ENCODE measurements at regions not wholly inside any gene's neighbourhood (a gene's known extent, or its start where the extent isn't known, plus 50 kb on each side); places are given as distances from the start of the nearest gene placed in this dataset.
A peak's percentile ranks its signal among the peaks of the same experiment; 100 is the strongest.

GRCh38 chr16:85399583-85400284 is 213.4 kb upstream of the GSE1 start:
- no peaks in the 10 kb centered on the region for H3K36me3 ChIP-seq
- H3K27me3 ChIP-seq = no peaks in the 10 kb centered on the region
- DNase-seq (peak in 3 of 5 donors; percentile 6 to 52 (median 15)), ATAC-seq (no peak)
- H3K27ac ChIP-seq = no peak overlapping the region
- H3K9me3 ChIP-seq = no peaks in the 10 kb centered on the region
- TF ChIP-seq POLR2A (IDR thresholded peaks at IDR 0.05) (no peak), CTCF (IDR thresholded peaks at IDR 0.05) (no peak)
- peaks cover 8 to 34% (median 26%) of the 10 kb centered on the region in 12 donors for H3K4me1 ChIP-seq
- intact Hi-C loops (cut with DNase I) = loop anchor here in 7 of 10 donors (5.0 to 10.0 kb wide), 5 partner anchors 82 to 315 kb away; partner anchors contain the start of gene GSE1 (in 2 of the 7)
- H3K4me3 ChIP-seq = no peak overlapping the region
- WGBS, 4 donors = 85 to 91% (median 89%) methylated on average over 23 of the region's 23 CpGs

DNA sequence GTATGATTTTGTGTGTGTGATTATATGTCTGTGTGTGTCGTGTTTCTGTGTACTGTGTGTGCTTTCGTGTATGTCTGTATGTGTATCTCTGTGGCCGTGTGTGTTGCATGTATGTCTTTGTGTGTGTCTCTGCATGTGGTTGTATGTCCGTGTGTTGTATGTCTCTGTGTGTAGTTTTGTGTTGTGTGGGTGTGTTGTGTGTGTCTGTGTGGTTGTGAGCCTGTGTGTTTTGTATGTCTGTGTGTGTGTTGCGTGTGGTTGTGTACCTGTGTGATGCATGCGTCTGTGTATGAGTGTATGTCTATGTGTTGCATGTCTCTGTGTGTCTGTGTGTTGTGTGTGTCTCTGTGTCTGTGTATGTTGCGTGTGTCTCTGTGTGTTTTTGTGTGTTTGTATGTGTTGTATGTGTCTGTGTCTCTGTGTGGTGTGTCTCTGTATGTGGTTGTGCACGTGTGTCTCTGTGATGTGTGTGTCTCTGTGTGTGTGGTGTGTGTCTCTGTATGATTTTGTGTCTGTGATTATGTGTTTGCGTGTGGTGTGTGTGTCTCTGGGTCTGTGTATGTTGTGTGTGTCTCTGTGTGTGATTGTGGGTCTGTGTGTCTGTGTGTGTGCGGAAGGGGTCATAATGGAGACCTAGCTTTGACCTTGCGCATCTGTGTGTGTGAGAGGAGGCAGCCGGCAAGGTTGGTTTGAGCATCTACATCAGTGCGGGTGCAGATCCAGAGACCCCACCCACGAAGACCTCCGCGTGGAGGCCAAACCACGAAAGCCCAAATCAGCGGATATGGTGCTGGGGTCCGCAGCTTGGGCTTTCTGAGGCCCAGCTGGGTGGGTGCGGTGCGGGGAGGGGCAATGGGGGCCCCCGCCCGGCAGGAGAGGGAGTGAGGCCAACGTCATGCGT is 212.6 kb upstream of the GSE1 start:
- Histone ChIP-seq H3K27me3 (no peaks in the 10 kb centered on the region), H3K4me1 (peaks cover 5 to 26% (median 18%) of the 10 kb centered on the region in 12 donors), H3K36me3 (no peaks in the 10 kb centered on the region), H3K4me3 (no peak overlapping the region), H3K27ac (no peak overlapping the region), H3K9me3 (no peaks in the 10 kb centered on the region)
- no peak for TF ChIP-seq CTCF (IDR thresholded peaks at IDR 0.05)
- TF ChIP-seq POLR2A (IDR thresholded peaks at IDR 0.05) = no peak
- DNase-seq = peak in 3 of 5 donors; percentile 6 to 38 (median 12)
- WGBS, 4 donors = 89 to 95% (median 94%) methylated on average over 24 to 25 of the region's 25 CpGs
- intact Hi-C loops (cut with DNase I) = no loop called here
- no peak for ATAC-seq

DNA sequence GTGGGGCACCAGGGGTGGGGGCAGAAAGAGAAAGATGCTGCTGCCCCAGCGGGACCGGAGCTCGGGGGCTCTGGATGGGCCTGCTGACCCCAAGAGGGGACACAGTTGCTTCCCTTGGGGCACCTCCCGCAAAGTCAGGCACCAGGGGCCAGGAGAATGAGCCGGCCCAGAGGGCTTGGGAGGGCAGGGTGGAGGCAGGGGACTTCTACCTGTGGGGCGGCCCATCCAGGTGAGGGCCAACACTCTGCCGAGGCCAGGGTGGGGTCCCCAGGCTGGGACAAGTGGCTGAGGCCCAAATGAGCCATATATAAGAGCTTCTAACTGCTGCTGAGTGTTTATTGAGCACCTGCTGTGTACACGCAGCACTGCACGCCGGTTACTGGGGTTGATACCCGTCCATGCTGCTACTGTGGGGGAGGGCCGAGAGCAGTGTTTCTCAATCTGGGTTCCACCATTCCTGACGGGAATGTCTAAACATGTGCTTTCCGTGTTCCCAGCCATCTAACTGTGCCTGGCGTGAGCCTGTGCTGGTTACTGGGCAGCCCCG is 211.7 kb upstream of the GSE1 start:
- no peak for TF ChIP-seq CTCF (IDR thresholded peaks at IDR 0.05)
- TF ChIP-seq POLR2A (IDR thresholded peaks at IDR 0.05) = no peak
- WGBS, 4 donors = 92 to 93% (median 92%) methylated on average over 11 to 16 of the region's 16 CpGs
- Histone ChIP-seq H3K36me3 (no peaks in the 10 kb centered on the region), H3K27me3 (no peaks in the 10 kb centered on the region), H3K4me3 (no peak overlapping the region), H3K4me1 (peaks cover 0 to 17% (median 9%) of the 10 kb centered on the region in 12 donors), H3K9me3 (no peaks in the 10 kb centered on the region), H3K27ac (no peak overlapping the region)
- ATAC-seq (no peak), DNase-seq (peak in 3 of 5 donors; percentile 12 to 48 (median 24))
- intact Hi-C loops (cut with DNase I) = no loop called here

All from heart left ventricle (tissue), 16 donors.